Mesothelial cell of epicardium (in vitro differentiated cells): ENCODE measurements at regions not wholly inside any gene's neighbourhood (a gene's known extent, or its start where the extent isn't known, plus 50 kb on each side); places are given as distances from the start of the nearest gene placed in this dataset.

Experiments used
- DNase-seq, 2 experiments: peaks; one replicate each; pipeline ENCODE4 v3.0.0; 2021; ENCODE audit warnings: low spot score in 2 of 2; ENCODE audit not compliant: unreplicated experiment in 2 of 2
- H3K27ac Mint-ChIP-seq: 2 replicates; pipeline ENCODE4 v1.8.0; 2021; ENCODE audit warnings: mixed read lengths
- H3K27me3 Mint-ChIP-seq: 2 replicates; pipeline ENCODE4 v1.8.0; 2021; ENCODE audit warnings: low read depth, mixed read lengths
- H3K36me3 Mint-ChIP-seq: 2 replicates; pipeline ENCODE4 v1.8.0; 2021; ENCODE audit warnings: mixed read lengths
- H3K4me1 Mint-ChIP-seq: 2 replicates; pipeline ENCODE4 v1.8.0; 2021; ENCODE audit warnings: mixed read lengths
- H3K4me3 Mint-ChIP-seq: 2 replicates; pipeline ENCODE4 v1.8.0; 2021; ENCODE audit warnings: mild to moderate bottlenecking, moderate library complexity, mixed read lengths
- H3K9me3 Mint-ChIP-seq: 2 replicates; pipeline ENCODE4 v1.8.0; 2021; ENCODE audit warnings: mixed read lengths
- CTCF ChIP-seq: fragments of 200-600 bp; sonication (generic); IDR thresholded peaks from one replicate; pipeline ENCODE4 v1.5.0; 2021; ENCODE audit warnings: antibody characterized with exemption; ENCODE audit not compliant: unreplicated experiment

GRCh38 chr1:209386156-209386555 lies 197.4 kb upstream of the CAMK1G start:
- H3K36me3 Mint-ChIP-seq: no peaks in the 10 kb centered on the region
- peak overlapping the region; percentile 62 for H3K27ac Mint-ChIP-seq
- no peaks in the 10 kb centered on the region for H3K9me3 Mint-ChIP-seq
- H3K4me1 Mint-ChIP-seq: peaks cover 57% of the 10 kb centered on the region
- H3K27me3 Mint-ChIP-seq: no peaks in the 10 kb centered on the region
- H3K4me3 Mint-ChIP-seq: no peak overlapping the region
- no peak for TF ChIP-seq CTCF
- no peak for DNase-seq

- no peak overlapping the region for H3K27ac Mint-ChIP-seq
- no peak overlapping the region for H3K4me3 Mint-ChIP-seq
- H3K27me3 Mint-ChIP-seq: no peaks in the 10 kb centered on the region
- peaks cover 49% of the 10 kb centered on the region for H3K4me1 Mint-ChIP-seq
- DNase-seq: no peak
- H3K9me3 Mint-ChIP-seq: no peaks in the 10 kb centered on the region
- TF ChIP-seq CTCF: no peak
- no peaks in the 10 kb centered on the region for H3K36me3 Mint-ChIP-seq
Measured at GRCh38 chr1:209387271-209387968, 196.1 kb upstream of the CAMK1G start.

GRCh38 chr1:209387969-209388329 lies 195.6 kb upstream of the CAMK1G start:
- DNase-seq: no peak
- no peak for TF ChIP-seq CTCF
- Mint-ChIP-seq H3K27ac (no peak overlapping the region), H3K4me3 (no peak overlapping the region), H3K27me3 (no peaks in the 10 kb centered on the region), H3K9me3 (no peaks in the 10 kb centered on the region), H3K4me1 (peaks cover 43% of the 10 kb centered on the region), H3K36me3 (no peaks in the 10 kb centered on the region)

- H3K27me3 Mint-ChIP-seq: no peaks in the 10 kb centered on the region
- no peaks in the 10 kb centered on the region for H3K9me3 Mint-ChIP-seq
- H3K36me3 Mint-ChIP-seq: no peaks in the 10 kb centered on the region
- no peak overlapping the region for H3K27ac Mint-ChIP-seq
- H3K4me1 Mint-ChIP-seq: peaks cover 39% of the 10 kb centered on the region
- no peak overlapping the region for H3K4me3 Mint-ChIP-seq
- no peak for TF ChIP-seq CTCF
- DNase-seq: no peak
Measured at GRCh38 chr1:209388358-209388757, 195.2 kb upstream of the CAMK1G start.

GRCh38 chr1:209389258-209389657 lies 194.3 kb upstream of the CAMK1G start:
- H3K4me1 Mint-ChIP-seq: peaks cover 30% of the 10 kb centered on the region
- no peak overlapping the region for H3K27ac Mint-ChIP-seq
- no peak overlapping the region for H3K4me3 Mint-ChIP-seq
- H3K27me3 Mint-ChIP-seq: no peaks in the 10 kb centered on the region
- no peaks in the 10 kb centered on the region for H3K9me3 Mint-ChIP-seq
- no peak for TF ChIP-seq CTCF
- no peaks in the 10 kb centered on the region for H3K36me3 Mint-ChIP-seq
- DNase-seq: no peak

- DNase-seq: no peak
- Mint-ChIP-seq H3K4me3 (no peak overlapping the region), H3K36me3 (no peaks in the 10 kb centered on the region), H3K27me3 (no peaks in the 10 kb centered on the region), H3K27ac (no peak overlapping the region), H3K9me3 (no peaks in the 10 kb centered on the region), H3K4me1 (peaks cover 30% of the 10 kb centered on the region)
- no peak for TF ChIP-seq CTCF
Measured at GRCh38 chr1:209389975-209390374, 193.5 kb upstream of the CAMK1G start.
